GM18873 (cell line): ENCODE measurements at regions not wholly inside any gene's neighbourhood (a gene's known extent, or its start where the extent isn't known, plus 50 kb on each side); places are given as distances from the start of the nearest gene placed in this dataset.

ENCODE experiments used
- ATAC-seq: cut with Tn5 transposase; IDR thresholded peaks from one replicate; pipeline ENCODE4 v1.9.1; 2021; ENCODE audit warnings: mild to moderate bottlenecking, moderate library complexity, moderate number of reproducible peaks; ENCODE audit not compliant: unreplicated experiment, low FRiP score

DNA sequence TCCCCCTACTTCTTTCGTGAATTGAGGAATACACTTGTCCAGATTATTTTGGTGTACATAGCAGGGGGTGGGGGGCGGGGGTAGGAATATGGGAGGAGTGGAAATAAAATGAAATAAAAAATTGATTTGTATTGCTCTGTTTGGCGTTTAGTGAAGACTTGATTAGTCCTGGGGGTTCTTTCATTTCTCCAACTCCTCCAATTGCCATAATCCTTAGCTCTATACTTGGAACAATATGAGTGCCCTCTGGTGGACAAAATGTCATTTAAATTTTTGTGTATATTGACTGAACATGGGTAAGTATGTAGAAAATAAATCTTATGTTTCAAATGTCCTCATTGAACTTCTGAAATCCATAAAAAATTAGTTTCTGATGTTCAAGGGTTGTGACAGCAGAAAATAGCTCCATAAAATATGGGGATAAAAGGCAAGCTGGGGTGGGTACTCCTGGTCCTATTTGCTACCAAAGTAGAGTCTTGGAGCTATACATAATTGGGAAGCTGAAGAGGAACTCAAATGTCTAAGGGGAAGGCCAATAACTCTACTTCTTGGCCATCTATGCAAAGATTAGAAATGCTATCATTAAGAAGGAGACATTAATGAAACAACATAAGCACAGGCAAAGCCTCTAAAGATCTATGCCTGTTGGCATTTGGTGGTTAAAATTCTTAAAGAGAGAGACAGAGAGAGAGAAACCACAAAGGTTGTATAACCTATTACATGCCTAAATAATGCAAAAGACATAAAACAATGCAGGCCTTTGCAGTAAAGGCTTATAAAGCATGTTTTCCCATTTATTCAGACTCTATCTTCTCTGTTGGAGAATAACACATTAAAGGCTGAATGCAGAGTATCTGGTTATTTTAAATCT is 421.6 kb downstream of the METTL15 start:
- ATAC-seq = no peak

DNA sequence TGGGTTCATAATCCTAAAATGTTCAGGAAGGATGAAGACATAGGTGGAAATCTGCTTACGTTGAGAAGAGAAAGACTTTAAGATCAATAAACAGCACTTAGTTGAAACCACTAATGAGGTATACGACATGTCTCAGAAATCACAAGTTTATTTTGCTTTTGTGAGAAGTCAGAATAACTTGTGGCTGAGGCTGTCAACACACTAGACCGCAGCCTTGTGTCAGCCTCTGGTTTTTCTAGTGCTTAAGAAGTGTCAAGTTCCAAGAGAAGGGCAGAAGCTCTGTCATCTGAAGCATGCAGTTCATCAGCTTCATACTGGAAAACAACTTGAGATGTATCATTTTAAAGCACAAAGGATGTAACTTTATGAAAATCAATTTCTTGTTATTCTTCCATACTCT is 420.9 kb downstream of the METTL15 start:
- no peak for ATAC-seq

DNA sequence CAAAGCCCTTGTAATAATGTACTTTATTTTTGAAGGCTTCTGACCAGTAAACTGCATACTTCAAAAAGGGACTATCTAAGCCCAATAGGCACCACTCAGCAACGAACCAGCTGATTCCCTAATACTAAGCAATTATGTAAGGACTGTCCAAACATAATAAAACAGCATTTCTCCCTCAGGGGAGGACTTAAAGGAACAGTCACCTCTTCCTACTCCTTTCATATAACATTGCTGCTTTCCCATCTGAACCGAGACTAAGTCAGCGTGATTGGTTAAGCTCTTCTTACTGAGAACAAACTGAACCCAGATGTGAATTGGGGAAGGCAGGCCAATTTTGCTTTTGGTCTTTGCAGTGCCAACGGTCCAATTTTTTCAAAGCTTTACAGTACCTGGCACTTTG is 420.0 kb downstream of the METTL15 start:
- ATAC-seq = no peak

DNA sequence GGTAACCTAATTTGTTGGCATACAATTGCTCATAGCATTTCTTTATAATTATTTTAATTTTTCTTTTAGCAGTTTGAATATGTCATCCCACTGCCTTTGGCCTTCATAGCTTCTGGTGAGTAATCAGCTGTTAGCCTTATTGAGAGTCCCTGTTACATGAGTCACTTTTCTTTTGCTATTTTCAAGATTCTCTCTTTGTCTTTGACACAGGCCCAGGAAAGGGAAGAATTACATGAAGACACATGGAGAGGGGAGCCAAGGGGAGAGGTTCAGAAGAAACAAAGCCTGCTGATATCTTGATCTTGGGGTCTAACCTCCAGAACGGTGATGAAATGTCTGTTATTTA is 418.2 kb downstream of the METTL15 start:
- ATAC-seq = no peak

DNA sequence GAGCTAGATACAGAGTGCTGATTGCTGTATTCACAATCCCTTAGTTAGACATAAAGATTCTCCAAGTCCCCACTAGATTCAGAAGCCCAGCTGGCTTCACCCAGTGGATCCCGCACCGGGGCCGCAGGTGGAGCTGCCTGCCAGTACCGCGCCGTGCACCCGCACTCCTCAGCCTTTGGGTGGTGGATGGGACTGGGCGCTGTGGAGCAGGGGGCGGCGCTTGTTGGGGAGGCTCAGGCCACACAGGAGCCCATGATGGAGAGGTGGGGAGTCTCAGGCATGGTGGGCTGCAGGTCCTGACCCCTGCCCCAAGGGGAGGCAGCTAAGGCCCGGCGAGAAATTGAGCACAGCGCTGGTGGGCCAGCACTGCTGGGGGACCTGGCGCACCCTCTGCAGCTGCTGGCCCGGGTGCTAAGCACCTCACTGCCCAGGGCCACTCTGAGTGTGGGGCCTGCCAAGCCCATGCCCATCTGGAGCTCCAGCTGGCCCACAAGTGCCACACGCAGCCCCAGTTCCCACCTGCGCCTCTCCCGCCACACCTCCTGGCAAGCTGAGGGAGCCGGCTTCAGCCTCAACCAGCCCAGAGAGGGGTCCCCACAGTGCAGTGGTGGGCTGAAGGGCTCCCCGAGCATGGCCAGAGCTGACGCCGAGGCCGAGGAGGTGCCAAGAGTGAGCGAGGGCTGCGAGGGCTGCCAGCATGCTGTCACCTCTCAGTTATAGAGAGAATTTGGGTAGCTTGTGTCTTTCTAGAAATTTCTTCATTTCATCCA is 417.6 kb downstream of the METTL15 start:
- no peak for ATAC-seq

DNA sequence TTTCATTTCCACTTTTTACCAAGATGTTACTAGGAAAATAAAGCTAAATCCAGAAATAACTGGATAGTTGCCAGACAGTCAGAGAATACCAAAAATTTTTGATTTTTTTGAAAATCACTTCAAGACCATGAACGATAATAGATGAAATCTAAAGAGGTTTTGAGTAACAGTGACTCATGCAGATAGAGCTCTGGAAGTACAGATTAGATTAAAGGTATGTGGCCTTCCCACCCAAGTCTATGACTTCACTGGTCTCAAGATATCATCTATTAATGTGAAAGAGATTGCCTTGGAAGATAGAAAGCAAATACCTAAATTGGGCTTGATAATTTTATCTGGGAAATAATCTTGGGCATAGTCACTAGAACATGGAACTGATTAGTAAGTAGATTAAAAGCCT is 415.9 kb downstream of the METTL15 start:
- no peak for ATAC-seq

DNA sequence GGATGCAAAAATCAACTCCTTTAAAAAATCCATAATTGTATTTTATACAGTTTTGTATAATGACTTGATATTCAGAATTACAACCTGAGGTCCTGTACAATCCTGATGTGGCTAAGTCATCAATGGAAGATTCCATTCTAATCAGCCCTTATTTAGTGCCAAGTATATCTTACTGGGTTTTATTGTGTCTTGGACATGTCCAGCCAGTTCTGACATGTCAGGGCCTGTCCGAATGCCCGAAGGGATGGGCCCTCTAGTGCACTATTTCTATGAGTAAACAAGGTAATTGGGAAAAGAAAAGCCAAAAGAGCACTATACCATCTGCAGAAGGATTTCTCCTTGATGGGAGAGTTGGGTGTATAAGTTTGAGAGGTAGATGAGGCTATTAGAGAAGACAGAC is 412.9 kb downstream of the METTL15 start:
- no peak for ATAC-seq

DNA sequence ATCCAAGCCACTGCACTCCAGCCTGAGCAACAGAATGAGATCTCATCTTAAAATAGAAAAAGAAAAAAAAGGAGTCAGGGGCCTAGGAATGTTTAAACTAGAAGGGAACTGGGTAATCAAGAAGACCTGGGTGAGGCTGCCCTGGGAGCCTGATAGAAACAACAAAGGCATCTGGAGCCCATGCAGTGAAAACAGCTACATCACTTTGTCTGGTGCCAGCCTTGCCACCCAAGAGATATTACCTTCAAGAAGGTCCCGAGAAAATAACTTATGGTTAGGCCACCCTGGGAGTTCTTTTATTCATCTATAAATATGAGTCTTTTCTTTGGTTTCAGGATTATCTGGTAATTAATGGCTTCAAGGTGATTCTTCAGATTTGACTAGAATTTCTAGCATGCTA is 412.1 kb downstream of the METTL15 start:
- ATAC-seq = no peak

DNA sequence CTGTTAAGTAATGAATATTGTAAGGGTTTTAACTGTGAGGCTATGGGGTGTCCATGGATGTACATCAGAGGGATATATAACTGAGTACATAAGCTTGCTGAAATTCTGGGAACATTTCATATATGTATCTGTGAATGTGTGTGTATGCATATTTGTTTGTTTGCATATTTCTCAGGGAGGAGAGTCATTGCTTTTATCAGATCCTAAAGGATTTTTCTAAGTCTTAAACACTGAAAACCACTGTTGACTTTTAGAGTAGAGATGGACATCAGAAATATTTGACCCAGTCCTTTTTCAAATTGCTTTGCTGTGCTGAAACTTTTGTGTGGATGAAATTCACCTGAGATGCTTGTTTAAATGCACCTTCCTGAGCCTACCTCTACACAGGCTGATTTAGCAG is 410.6 kb downstream of the METTL15 start:
- ATAC-seq = no peak

DNA sequence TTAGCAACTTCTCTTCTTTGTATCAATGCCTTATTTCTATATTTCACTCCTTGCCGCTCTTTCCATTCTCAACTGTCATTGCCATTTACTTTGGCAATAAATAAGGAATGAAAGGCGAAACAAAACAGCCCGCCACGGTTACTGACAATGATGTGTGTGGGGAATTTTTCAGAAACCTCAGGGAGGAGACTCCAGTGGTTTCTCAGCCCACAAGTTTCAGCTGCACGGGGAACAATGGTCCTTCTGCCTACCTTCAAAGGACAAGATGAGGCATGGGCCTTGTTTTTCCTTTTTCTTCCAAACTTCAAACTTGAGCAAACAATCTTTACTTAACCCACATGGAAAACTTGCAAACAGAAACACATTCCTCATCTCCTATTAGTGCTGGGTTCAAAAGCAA is 409.4 kb downstream of the METTL15 start:
- ATAC-seq = no peak

DNA sequence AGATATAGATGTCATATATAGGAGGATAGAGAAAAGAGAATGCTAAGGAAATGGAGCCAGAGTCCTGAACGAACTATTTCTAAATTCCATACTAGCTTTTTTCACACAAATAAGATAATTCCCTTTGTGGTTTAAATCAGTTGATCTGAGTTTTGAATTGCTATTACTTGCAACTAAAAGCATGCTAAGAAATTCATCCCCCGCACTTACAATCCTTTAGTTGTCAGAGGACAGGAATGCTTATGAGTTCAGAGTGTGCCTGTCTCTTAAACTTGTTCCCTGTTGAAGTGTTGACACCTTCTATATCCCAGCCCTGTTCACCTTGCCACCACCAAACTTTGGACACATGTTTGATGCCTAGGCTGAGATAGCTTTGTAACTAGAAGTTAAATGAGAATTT is 406.2 kb downstream of the METTL15 start:
- ATAC-seq = no peak

DNA sequence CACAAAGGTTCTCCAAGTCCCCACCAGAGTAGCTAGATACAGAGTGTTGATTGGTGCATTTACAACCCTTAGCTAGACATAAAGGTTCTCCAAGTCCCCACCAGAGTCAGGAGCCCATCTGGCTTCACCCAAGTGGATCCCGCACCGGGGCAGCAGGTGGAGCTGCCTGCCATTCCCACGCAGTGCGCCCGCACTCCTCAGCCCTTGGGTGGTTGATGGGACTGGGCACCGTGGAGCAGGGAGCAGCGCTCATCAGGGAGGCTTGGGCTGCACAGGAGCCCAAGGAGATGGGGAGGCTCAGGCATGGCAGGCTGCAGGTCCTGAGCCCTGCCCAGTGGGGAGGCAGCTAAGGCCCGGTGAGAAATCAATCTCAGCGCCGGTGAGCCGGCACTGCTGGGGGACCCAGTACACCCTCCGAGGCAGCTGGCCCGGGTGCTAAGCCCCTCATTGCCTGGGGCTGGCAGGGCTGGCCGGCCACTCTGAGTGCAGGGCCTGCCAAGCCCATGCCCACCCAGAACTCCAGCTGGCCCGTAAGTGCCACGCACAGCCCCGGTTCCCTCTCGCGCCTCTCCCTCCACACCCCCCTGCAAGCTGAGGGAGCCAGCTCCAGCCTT is 404.1 kb downstream of the METTL15 start:
- ATAC-seq = no peak

DNA sequence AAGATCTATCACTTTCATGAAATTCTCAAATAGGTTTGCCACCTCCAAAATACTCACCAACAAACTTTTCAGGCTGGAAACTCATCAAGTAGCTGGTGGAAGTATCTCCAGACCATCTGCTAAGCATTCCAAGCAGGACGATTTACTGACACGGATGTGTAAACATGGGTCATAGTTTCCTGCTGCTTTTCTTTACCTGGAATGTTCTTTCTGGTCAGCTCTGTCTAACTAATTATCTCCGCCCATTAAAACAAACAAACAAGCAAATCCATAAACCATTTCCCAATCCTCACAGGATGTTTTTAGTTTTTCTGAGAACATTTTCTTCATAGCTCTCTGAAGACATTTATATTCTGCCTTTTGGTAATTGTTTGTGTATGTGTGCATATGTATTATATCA is 397.0 kb downstream of the METTL15 start:
- no peak for ATAC-seq

DNA sequence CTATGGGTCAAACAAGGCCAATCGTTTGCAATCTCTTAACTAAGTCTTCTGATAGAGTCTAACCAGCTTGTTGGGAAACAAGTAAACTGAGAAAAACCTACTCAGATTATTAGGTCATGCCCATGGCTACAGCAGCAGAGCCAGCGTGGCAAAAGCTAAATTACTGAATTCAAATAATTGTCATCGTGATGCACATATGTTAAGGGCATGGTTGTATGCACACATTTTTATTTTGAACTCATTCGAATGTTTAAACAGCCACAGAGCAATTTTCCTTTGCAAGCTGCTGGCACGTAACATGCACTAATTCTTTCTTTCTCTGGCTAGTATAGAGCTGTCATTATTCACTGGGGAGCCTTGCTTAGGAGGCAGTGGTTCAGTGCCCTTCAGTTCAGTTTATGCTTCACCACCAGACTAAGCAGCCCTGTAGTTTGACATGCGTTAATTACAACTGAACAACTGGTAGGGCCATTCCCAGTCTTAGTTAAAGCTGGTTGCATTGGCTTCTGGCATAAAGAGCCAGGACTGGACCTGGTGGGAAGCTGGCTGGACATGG is 396.4 kb downstream of the METTL15 start:
- no peak for ATAC-seq

DNA sequence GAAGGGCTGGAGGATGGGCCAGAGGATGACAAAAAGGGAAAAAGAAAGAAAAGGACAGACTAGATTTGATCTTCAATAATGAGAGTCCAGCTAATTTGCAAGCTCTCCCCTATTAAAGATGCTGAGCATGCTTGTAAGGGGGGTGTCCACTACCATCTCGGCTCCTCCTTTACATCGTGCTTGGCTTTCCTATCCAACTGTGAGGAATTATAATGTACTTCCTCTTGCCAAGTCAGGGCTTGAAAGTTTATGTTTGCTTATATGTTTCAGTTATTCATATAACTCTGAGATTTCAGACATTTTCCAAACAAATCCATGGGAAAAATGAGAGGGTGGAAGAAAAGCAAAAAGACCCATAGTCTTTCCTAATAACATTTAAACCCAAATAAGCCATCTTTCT is 387.1 kb downstream of the METTL15 start:
- ATAC-seq = no peak

DNA sequence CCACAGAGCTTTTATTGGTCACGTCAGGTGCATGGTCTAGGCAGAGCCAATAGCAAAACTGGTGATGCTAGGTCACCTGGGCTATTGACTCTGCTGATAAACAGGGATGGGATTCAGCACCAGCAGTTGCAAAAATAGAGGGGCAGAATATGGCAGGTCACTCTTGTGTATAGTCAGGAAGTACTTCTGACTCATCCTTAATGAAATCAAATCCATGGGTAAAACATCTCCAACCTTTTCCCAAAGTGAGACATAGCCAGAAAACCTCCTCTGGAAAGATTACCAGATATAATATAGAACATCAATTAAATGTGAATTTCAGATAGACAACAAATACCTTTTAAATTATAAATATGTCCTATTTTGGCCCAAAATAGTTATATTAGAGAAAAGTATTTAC is 383.2 kb downstream of the METTL15 start:
- ATAC-seq = no peak

DNA sequence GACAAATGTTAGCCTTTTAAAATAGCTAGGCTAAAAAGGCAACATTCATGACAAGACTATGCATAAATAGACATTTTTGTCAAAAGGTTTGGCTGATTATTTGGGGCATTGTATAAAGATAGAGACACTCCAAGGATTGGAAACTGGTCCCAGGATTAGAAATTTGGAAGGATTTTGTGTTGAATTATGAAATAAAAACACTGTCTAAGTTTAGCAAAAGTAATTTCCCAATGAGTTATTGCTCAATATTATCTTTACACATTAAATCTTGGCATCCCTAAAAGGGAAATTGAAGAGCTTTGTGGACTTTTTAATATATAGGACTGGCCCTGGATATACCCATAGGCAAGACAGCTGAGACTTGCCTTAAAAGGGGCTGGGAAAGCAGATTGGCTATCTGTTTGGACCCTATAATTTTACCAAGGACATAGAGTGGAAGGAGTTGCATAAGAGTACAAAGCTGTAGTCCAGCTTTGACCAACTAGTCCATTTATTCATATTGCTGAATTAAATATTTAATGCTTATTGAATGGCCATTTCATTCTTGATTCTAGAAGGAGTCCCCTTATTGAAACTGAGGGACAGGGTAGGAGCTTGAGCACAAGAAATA is 382.7 kb downstream of the METTL15 start:
- no peak for ATAC-seq

DNA sequence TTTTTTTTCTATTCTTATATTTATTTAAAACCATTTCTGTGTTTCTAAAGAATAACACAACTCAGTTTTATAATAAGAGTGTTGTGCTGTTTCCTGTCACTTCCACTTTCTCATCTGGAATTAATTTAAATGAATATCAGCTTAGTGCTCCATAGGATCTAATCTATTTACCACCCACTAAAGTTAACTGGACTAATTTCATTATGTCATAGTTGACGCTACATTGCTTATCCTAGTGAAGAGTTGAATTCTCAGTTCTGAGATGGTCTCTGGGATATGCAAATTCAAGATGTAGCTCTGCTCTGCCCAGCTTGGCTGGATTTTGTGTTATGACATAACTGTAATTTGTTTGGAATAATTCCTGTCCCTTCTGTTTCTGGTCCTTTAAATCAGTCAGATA is 380.1 kb downstream of the METTL15 start:
- no peak for ATAC-seq

DNA sequence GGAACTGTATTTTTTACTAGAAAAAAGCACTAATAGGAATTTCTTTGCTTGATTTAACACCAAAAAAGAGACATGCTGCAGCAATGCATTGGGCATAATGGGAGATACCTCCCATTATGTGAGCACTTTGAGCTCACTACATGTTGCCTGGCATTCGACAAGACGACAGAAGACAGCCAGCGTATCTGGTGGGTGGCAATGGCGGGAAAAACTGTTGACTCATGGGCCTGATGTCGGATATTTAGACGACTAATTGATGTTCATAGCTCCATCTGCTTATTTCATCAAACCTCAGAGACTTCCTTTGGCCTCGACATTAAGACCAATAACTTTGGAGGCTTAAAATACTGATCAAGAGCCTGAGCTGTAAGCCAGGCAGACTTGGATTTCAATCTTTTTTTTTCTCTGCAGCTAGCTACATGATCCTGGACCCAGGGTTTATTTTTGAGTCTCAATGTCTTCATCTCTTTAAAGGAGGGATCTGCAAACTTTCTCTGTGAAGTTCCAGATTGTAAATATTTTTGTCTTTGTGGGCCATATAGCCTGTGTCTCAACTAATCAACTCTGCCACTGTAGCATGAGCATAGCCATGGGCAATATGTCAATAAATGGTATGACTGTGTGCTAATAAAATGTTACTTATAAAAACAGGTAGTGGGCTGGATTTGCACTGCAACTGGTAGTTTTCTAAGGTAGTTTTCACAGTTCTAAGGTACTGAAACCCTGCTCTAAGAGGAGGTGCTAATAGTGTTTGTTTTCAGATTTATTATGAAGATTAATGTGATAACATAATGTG is 375.1 kb downstream of the METTL15 start:
- ATAC-seq = no peak

DNA sequence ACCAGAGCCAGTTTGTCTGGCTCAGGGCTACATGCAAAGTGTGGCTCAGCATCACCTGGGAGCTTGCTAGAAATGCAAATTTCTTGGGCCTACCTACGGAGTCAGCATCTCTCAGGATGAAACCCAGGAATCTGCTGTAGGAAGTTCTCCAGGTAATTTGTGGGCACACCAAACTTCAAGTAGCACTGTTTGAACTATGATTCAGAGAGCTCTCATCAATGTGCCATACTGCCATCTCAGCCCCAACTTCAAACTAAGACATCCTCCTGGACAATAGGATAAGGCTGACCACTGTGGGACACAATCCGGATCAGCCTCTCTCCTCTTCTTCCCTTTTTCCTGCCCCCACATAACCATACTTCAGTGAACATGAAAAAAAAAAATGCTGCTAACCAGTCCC is 374.5 kb downstream of the METTL15 start:
- no peak for ATAC-seq
